Left ventricle myocardium superior (tissue), 1 donor: ENCODE measurements at regions not wholly inside any gene's neighbourhood (a gene's known extent, or its start where the extent isn't known, plus 50 kb on each side); places are given as distances from the start of the nearest gene placed in this dataset.
"Not testable (repeated sequence)": the region's sequence is repeated elsewhere in the genome, so short reads cannot be mapped to it uniquely, and the experiment has no call there.

ENCODE experiments used
- ATAC-seq: fragments of 200-7000 bp; cut with Tn5 transposase; one replicate; pipeline ENCODE4 v1.9.1; 2020; ENCODE audit warnings: mild to moderate bottlenecking, moderate library complexity
- DNase-seq: peaks from one replicate; pipeline ENCODE4 v3.0.0-alpha.2; 2020
- intact Hi-C: fragments of 100-400 bp; cut with micrococcal nuclease; formaldehyde crosslinking; loops from one replicate; pipeline ENCODE4 v1.11.0; 2022
- donor health status: DM: no; HTN: yes; CAD: no; lungs with severe emphysema.

GRCh38 chr18:68179811-68180210 lies 535.1 kb downstream of the TMX3 start:
- DNase-seq (no peak), ATAC-seq (no peak)
- intact Hi-C loops, result no loop called here

GRCh38 chr18:68178921-68179320 lies 536.0 kb downstream of the TMX3 start:
- intact Hi-C loops, result no loop called here
- DNase-seq (no peak), ATAC-seq (no peak)

GRCh38 chr18:68177807-68178702 lies 536.9 kb downstream of the TMX3 start:
- no peak for DNase-seq
- ATAC-seq, result no peak
- intact Hi-C loops, result no loop called here

- intact Hi-C loops, result no loop called here
- DNase-seq (no peak), ATAC-seq (no peak)
Observed at GRCh38 chr18:68176901-68177300, 538.0 kb downstream of the TMX3 start.

- no peak for DNase-seq
- intact Hi-C loops, result no loop called here
- no peak for ATAC-seq
Observed at GRCh38 chr18:68172842-68173549, 541.9 kb downstream of the TMX3 start.

GRCh38 chr18:68164909-68165308 lies 550.0 kb downstream of the TMX3 start:
- ATAC-seq, result no peak
- DNase-seq, result no peak
- intact Hi-C loops, result no loop called here

GRCh38 chr18:68153821-68154220 lies 561.1 kb downstream of the TMX3 start:
- ATAC-seq, intact Hi-C loops: not testable (repeated sequence)

GRCh38 chr18:68152770-68153169 lies 562.1 kb downstream of the TMX3 start:
- intact Hi-C loops, result no loop called here
- ATAC-seq, result no peak
- DNase-seq, result no peak

More at GRCh38 chr18:68153821-68154220, 561.1 kb downstream of the TMX3 start:
- not testable (repeated sequence) for DNase-seq

- ATAC-seq (no peak), DNase-seq (no peak)
- intact Hi-C loops, result no loop called here
Observed at GRCh38 chr18:68150961-68151360, 563.9 kb downstream of the TMX3 start.

GRCh38 chr18:68148863-68149262 lies 566.0 kb downstream of the TMX3 start:
- no peak for ATAC-seq
- no peak for DNase-seq
- intact Hi-C loops, result no loop called here

GRCh38 chr18:68147728-68148127 lies 567.2 kb downstream of the TMX3 start:
- DNase-seq (no peak), ATAC-seq (no peak)
- intact Hi-C loops, result no loop called here

- ATAC-seq (no peak), DNase-seq (no peak)
- intact Hi-C loops, result no loop called here
Observed at GRCh38 chr18:68121826-68122225, 593.1 kb downstream of the TMX3 start.

- no peak for DNase-seq
- intact Hi-C loops, result no loop called here
- no peak for ATAC-seq
Observed at GRCh38 chr18:68121308-68121707, 593.6 kb downstream of the TMX3 start.

- intact Hi-C loops, result no loop called here
- ATAC-seq, result no peak
- DNase-seq, result no peak
Observed at GRCh38 chr18:68114989-68115388, 598.5 kb upstream of the DSEL start.

GRCh38 chr18:68104036-68104435 lies 587.5 kb upstream of the DSEL start:
- intact Hi-C loops, result no loop called here
- no peak for ATAC-seq
- DNase-seq, result no peak

- ATAC-seq, result no peak
- intact Hi-C loops, result no loop called here
Observed at GRCh38 chr18:68103561-68103960, 587.0 kb upstream of the DSEL start.

GRCh38 chr18:68102117-68102516 lies 585.6 kb upstream of the DSEL start:
- DNase-seq (no peak), ATAC-seq (no peak)
- intact Hi-C loops, result no loop called here

More at GRCh38 chr18:68103561-68103960, 587.0 kb upstream of the DSEL start:
- DNase-seq, result no peak

- intact Hi-C loops, result no loop called here
- no peak for ATAC-seq
- no peak for DNase-seq
Observed at GRCh38 chr18:68098655-68099054, 582.1 kb upstream of the DSEL start.

- DNase-seq (no peak), ATAC-seq (no peak)
- intact Hi-C loops, result no loop called here
Observed at GRCh38 chr18:68086481-68086880, 570.0 kb upstream of the DSEL start.

- DNase-seq (no peak), ATAC-seq (no peak)
- intact Hi-C loops, result no loop called here
Observed at GRCh38 chr18:68085251-68085650, 568.7 kb upstream of the DSEL start.

GRCh38 chr18:68083776-68084175 lies 567.3 kb upstream of the DSEL start:
- intact Hi-C loops, result no loop called here
- ATAC-seq (no peak), DNase-seq (no peak)
